H9 (cell line): ENCODE measurements at regions not wholly inside any gene's neighbourhood (a gene's known extent, or its start where the extent isn't known, plus 50 kb on each side); places are given as distances from the start of the nearest gene placed in this dataset.

Experiments used
- DNase-seq: peaks from one replicate; pipeline ENCODE4 v3.0.0-alpha.2; 2017
- H2AFZ ChIP-seq: one replicate; pipeline ENCODE4 v1.6.1; 2013; ENCODE audit warnings: mild to moderate bottlenecking, low read length, control low read depth, moderate library complexity
- H2AK5ac ChIP-seq: 2 replicates; pipeline ENCODE4 v1.6.1; 2013; ENCODE audit warnings: low read length, control low read depth, mixed read lengths; ENCODE audit not compliant: insufficient read length
- H2BK120ac ChIP-seq: one replicate; pipeline ENCODE4 v1.6.1; 2013; ENCODE audit warnings: low read depth, mild to moderate bottlenecking, low read length, control low read depth, inconsistent platforms; ENCODE audit not compliant: poor library complexity, severe bottlenecking
- H2BK12ac ChIP-seq: 2 replicates; pipeline ENCODE4 v1.6.1; 2013; ENCODE audit warnings: low read length, control low read depth, mixed read lengths, low read depth; ENCODE audit not compliant: insufficient read length
- H2BK15ac ChIP-seq: 2 replicates; pipeline ENCODE4 v1.6.1; 2013; ENCODE audit warnings: low read depth, low read length, control low read depth
- H2BK20ac ChIP-seq: one replicate; pipeline ENCODE4 v1.6.1; 2013; ENCODE audit warnings: low read depth, mild to moderate bottlenecking, low read length, control low read depth, inconsistent platforms; ENCODE audit not compliant: poor library complexity, severe bottlenecking
- H2BK5ac ChIP-seq: 2 replicates; pipeline ENCODE4 v1.6.1; 2013; ENCODE audit warnings: low read length, control low read depth, mixed read lengths; ENCODE audit not compliant: insufficient read length
- H3K14ac ChIP-seq: 2 replicates; pipeline ENCODE4 v1.6.1; 2013; ENCODE audit warnings: low read length, control low read depth; ENCODE audit not compliant: insufficient read depth
- H3K18ac ChIP-seq: 2 replicates; pipeline ENCODE4 v1.6.1; 2013; ENCODE audit warnings: low read depth, mild to moderate bottlenecking, mixed read lengths, low read length, control low read depth; ENCODE audit not compliant: insufficient read length
- H3K23ac ChIP-seq: 2 replicates; pipeline ENCODE4 v1.6.1; 2013; ENCODE audit warnings: low read length, control low read depth, mixed read lengths, low read depth; ENCODE audit not compliant: insufficient read length
- H3K23me2 ChIP-seq: 2 replicates; pipeline ENCODE4 v1.6.1; 2013; ENCODE audit warnings: low read depth, mild to moderate bottlenecking, mixed read lengths, low read length, control low read depth; ENCODE audit not compliant: insufficient read length, poor library complexity, severe bottlenecking
- H3K27ac ChIP-seq: 2 replicates; pipeline ENCODE4 v1.5.1; 2013; ENCODE audit warnings: low read length, control low read depth, mixed read lengths, low read depth; ENCODE audit not compliant: insufficient read length
- H3K27me3 ChIP-seq: 2 replicates; pipeline ENCODE4 v1.6.1; 2013; ENCODE audit warnings: low read length, control low read depth, inconsistent platforms; ENCODE audit not compliant: insufficient read depth
- H3K4ac ChIP-seq: 2 replicates; pipeline ENCODE4 v1.6.1; 2013; ENCODE audit warnings: low read depth, mild to moderate bottlenecking, control low read depth, inconsistent platforms, low read length, moderate library complexity
- H3K4me1 ChIP-seq: 2 replicates; pipeline ENCODE4 v1.6.1; 2013; ENCODE audit warnings: low read length, control low read depth, inconsistent platforms; ENCODE audit not compliant: insufficient read depth
- H3K4me2 ChIP-seq: 2 replicates; pipeline ENCODE4 v1.6.1; 2013; ENCODE audit warnings: low read length, control low read depth, mixed read lengths; ENCODE audit not compliant: insufficient read length, insufficient read depth
- H3K56ac ChIP-seq: 2 replicates; pipeline ENCODE4 v1.6.1; 2013; ENCODE audit warnings: low read depth, mild to moderate bottlenecking, mixed read lengths, low read length, control low read depth; ENCODE audit not compliant: insufficient read length
- H3K79me1 ChIP-seq: 2 replicates; pipeline ENCODE4 v1.6.1; 2013; ENCODE audit warnings: low read depth, mild to moderate bottlenecking, moderate library complexity, low read length, control low read depth, inconsistent platforms; ENCODE audit not compliant: insufficient read depth, poor library complexity, severe bottlenecking
- H3K79me2 ChIP-seq: 2 replicates; pipeline ENCODE4 v1.6.1; 2013; ENCODE audit warnings: low read length, control low read depth, inconsistent platforms; ENCODE audit not compliant: insufficient read depth
- H3K9ac ChIP-seq: 2 replicates; pipeline ENCODE4 v1.6.1; 2013; ENCODE audit warnings: low read length, control low read depth, mixed read lengths; ENCODE audit not compliant: insufficient read length; ENCODE audit errors: extremely low read depth
- H3K9me3 ChIP-seq: one replicate; pipeline ENCODE4 v1.6.1; 2013; ENCODE audit warnings: low read depth, low read length, inconsistent platforms; ENCODE audit not compliant: control insufficient read depth
- H3T11ph ChIP-seq: one replicate; pipeline ENCODE4 v1.6.1; 2013; ENCODE audit warnings: mild to moderate bottlenecking, low read length, control low read depth, inconsistent platforms
- H4K20me1 ChIP-seq: one replicate; pipeline ENCODE4 v1.6.1; 2013; ENCODE audit not compliant: control insufficient read depth, insufficient read length, insufficient read depth
- H4K5ac ChIP-seq: 2 replicates; pipeline ENCODE4 v1.6.1; 2013; ENCODE audit warnings: low read depth, mild to moderate bottlenecking, mixed read lengths, low read length, control low read depth; ENCODE audit not compliant: insufficient read length
- H4K8ac ChIP-seq: replicated peaks from 2 replicates; pipeline ENCODE4 v1.6.1; 2013; ENCODE audit warnings: low read length, control low read depth, mixed read lengths, low read depth; ENCODE audit not compliant: insufficient read length
- H4K91ac ChIP-seq: 2 replicates; pipeline ENCODE4 v1.6.1; 2013; ENCODE audit warnings: low read depth, mild to moderate bottlenecking, moderate library complexity, mixed read lengths, low read length, control low read depth; ENCODE audit not compliant: insufficient read length
- H3K27ac Mint-ChIP-seq, 3 experiments: 2 replicates in 2 of 3; 3 replicates in 1 of 3; pipeline ENCODE4 v1.8.0; 2020 to 2021; ENCODE audit warnings: mixed read lengths in 3 of 3, mild to moderate bottlenecking in 1 of 3, moderate library complexity in 1 of 3
- H3K27me3 Mint-ChIP-seq: 2 replicates; pipeline ENCODE4 v1.8.0; 2021; ENCODE audit warnings: low read depth, mild to moderate bottlenecking, moderate library complexity, mixed read lengths
- H3K36me3 Mint-ChIP-seq, 3 experiments: 2 replicates in 2 of 3; 3 replicates in 1 of 3; pipeline ENCODE4 v1.8.0; 2020 to 2021; ENCODE audit warnings: low read depth in 3 of 3, mixed read lengths in 3 of 3; ENCODE audit not compliant: insufficient read depth in 1 of 3
- H3K4me1 Mint-ChIP-seq, 2 experiments: 2 replicates each; pipeline ENCODE4 v1.8.0; 2020; ENCODE audit warnings: mixed read lengths in 2 of 2
- H3K4me3 Mint-ChIP-seq, 2 experiments: 2 replicates in 1 of 2; 3 replicates in 1 of 2; pipeline ENCODE4 v1.8.0; 2020 to 2021; ENCODE audit warnings: mild to moderate bottlenecking in 2 of 2, mixed read lengths in 2 of 2, moderate library complexity in 1 of 2
- H3K9me3 Mint-ChIP-seq, 2 experiments: 2 replicates in 1 of 2; 3 replicates in 1 of 2; pipeline ENCODE4 v1.8.0; 2020; ENCODE audit warnings: mild to moderate bottlenecking in 2 of 2, mixed read lengths in 2 of 2, moderate library complexity in 1 of 2
- WGBS: extraction: QIAGEN DNeasy Blood & Tissue Kit; methylation state at CpG from one replicate; pipeline ENCODE4 v1.1.7; 2013; ENCODE audit warnings: missing lambda C conversion rate, low lambda C conversion rate, mixed read lengths; ENCODE audit not compliant: insufficient read length; ENCODE audit errors: extremely low coverage; 5-methylcytosine and 5-hydroxymethylcytosine counted together
- TF ChIP-seq, protein P1 (sequence below): fragments of 200-600 bp; sonication (generic); conservative IDR thresholded peaks from 3 replicates; pipeline ENCODE4 v1.8.0; 2021; ENCODE audit warnings: antibody characterized with exemption, mild to moderate bottlenecking

DNA sequence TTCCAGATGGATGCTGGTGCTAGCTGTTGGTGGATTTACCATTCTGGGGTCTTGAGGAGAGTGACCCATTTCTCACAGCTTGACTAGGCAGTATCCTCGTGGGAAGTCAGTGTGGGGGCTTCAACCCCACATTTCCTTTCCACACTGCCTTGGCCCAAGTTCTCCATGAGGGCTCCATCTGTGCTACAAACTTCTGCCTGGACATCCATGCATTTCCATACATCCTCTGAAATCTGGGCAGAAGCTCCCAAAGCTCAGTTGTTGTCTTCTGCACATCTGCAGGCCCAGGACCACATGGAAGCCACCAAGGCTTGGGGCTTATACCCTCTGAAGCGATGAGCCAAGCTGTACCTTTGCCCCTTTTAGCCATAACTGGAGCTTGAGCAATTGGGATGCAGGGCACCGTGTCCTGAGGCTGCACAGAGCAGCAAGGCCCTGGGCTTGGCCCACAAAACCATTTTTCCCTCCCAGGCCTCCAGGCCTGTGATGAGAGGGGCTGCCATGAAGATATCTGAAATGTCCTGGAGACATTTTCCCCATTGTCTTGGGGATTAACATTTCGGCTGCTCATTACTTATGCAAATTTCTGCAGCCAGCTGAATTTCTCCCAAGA lies 248.7 kb upstream of the ANKRD50 start:
- H4K8ac ChIP-seq = no peak overlapping the region
- no peak overlapping the region for H3K27ac Mint-ChIP-seq
- H3K14ac ChIP-seq = no peak overlapping the region
- no peak overlapping the region for H3K4ac ChIP-seq
- no peaks in the 10 kb centered on the region for H3K79me1 ChIP-seq
- H2BK20ac ChIP-seq = no peak overlapping the region
- no peak overlapping the region for H2AK5ac ChIP-seq
- H3K4me1 ChIP-seq = no peaks in the 10 kb centered on the region
- H3K4me2 ChIP-seq = no peak overlapping the region
- TF ChIP-seq, protein P1, sequence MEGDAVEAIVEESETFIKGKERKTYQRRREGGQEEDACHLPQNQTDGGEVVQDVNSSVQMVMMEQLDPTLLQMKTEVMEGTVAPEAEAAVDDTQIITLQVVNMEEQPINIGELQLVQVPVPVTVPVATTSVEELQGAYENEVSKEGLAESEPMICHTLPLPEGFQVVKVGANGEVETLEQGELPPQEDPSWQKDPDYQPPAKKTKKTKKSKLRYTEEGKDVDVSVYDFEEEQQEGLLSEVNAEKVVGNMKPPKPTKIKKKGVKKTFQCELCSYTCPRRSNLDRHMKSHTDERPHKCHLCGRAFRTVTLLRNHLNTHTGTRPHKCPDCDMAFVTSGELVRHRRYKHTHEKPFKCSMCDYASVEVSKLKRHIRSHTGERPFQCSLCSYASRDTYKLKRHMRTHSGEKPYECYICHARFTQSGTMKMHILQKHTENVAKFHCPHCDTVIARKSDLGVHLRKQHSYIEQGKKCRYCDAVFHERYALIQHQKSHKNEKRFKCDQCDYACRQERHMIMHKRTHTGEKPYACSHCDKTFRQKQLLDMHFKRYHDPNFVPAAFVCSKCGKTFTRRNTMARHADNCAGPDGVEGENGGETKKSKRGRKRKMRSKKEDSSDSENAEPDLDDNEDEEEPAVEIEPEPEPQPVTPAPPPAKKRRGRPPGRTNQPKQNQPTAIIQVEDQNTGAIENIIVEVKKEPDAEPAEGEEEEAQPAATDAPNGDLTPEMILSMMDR = no peak
- no peak overlapping the region for H3T11ph ChIP-seq
- H3K27me3 ChIP-seq = no peaks in the 10 kb centered on the region
- DNase-seq = no peak
- no peak overlapping the region for H3K4me3 Mint-ChIP-seq
- no peak overlapping the region for H3K27ac ChIP-seq
- H2AFZ ChIP-seq = no peak overlapping the region
- H2BK120ac ChIP-seq = no peak overlapping the region
- peaks cover 14% of the 10 kb centered on the region for H3K9me3 ChIP-seq
- no peaks in the 10 kb centered on the region for H3K23me2 ChIP-seq
- peaks cover 2 to 5% of the 10 kb centered on the region in 2 experiments; a peak in 3 of 4 replicates for H3K4me1 Mint-ChIP-seq
- no peak overlapping the region for H3K23ac ChIP-seq
- no peak overlapping the region for H3K18ac ChIP-seq
- H3K79me2 ChIP-seq = no peaks in the 10 kb centered on the region
- WGBS = no CpG with 5 or more reads among the region's 4 CpGs
- no peak overlapping the region for H2BK12ac ChIP-seq
- no peak overlapping the region for H2BK15ac ChIP-seq
- no peak overlapping the region for H3K9ac ChIP-seq
- peaks cover 16 to 29% (median 21%) of the 10 kb centered on the region in 3 experiments for H3K36me3 Mint-ChIP-seq
- H3K9me3 Mint-ChIP-seq = peaks cover 23 to 25% of the 10 kb centered on the region in 2 experiments
- no peak overlapping the region for H4K91ac ChIP-seq
- H3K56ac ChIP-seq = no peak overlapping the region
- H3K27me3 Mint-ChIP-seq = no peaks in the 10 kb centered on the region; the same call in none of the 2 replicates
- H4K5ac ChIP-seq = no peak overlapping the region
- no peak overlapping the region for H2BK5ac ChIP-seq
- no peaks in the 10 kb centered on the region for H4K20me1 ChIP-seq
